Fibroblast of peridontal ligament (primary cell): ENCODE measurements at regions not wholly inside any gene's neighbourhood (a gene's known extent, or its start where the extent isn't known, plus 50 kb on each side); places are given as distances from the start of the nearest gene placed in this dataset.
"Not testable (repeated sequence)": the region's sequence is repeated elsewhere in the genome, so short reads cannot be mapped to it uniquely, and the experiment has no call there.

ENCODE experiments used
- DNase-seq: peaks from one replicate; pipeline ENCODE4 v3.0.0-alpha.2; 2010; ENCODE audit errors: extremely low read depth

GRCh38 chr17:74135391-74136167 is 67.9 kb upstream of the RPL38 start:
- DNase-seq = no peak

- no peak for DNase-seq
Measured at GRCh38 chr17:74137416-74137815, 66.1 kb upstream of the RPL38 start.

DNA sequence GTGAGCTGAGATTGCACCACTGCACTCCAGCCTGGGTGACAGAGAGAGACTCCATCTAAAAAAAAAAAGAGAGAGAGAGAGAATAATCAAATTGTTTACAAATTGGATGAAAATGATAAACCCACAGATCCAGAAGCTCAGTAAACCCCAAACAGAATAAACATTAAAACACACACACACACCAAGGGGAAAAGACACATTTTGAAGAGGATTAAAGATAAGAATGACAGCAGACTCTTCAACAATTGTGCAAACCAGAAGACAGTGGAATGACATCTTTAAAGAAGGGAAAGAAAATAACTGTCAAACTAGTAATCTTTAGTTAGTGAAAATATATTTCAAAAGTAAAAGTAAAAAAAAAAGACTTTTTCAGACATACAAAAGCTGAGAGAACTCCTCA is 64.4 kb upstream of the RPL38 start:
- DNase-seq = no peak

DNA sequence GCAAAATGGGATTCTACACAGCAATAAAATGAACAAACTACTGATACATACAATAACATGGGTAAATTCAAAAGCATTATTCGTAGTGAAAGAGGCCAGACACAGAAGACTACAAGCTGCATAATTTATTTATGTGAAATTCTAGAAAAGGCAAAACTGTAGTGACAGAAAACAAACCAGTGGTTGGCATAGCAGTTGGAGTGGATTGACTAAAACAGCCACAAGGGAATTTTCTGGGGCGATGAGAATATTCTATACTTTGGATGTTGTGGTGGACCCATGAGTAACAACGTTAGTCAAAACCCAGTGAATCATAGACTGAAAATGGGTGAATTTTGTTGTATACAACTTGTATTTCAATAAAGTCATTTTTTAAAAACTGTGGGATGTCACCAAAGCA is 63.2 kb upstream of the RPL38 start:
- DNase-seq = no peak

- no peak for DNase-seq
Measured at GRCh38 chr17:74141612-74142011, 61.9 kb upstream of the RPL38 start.

GRCh38 chr17:74143318-74143717 is 60.2 kb upstream of the RPL38 start:
- DNase-seq = not testable (repeated sequence)

DNA sequence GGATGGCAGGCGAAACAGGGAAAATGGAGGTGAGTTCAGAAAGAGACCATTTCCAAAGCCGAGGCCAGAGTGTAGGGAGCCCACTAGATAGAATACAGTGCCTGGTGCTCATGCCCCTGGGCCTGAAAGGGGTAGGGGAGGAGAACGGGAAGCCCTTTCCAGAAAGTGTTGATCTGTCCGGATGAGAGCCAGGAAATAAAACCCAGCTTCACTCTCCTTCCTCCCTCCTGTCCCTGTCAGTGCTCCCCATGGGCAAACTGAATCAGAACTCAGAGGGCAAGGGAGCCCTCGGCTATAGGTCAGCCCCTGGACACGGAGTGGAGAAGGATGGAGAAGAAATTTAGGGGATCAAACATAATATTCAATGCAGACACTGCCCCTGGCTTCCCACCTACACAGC is 57.7 kb upstream of the RPL38 start:
- DNase-seq = no peak

GRCh38 chr17:74146196-74146595 is 57.3 kb upstream of the RPL38 start:
- DNase-seq = no peak

GRCh38 chr17:74147056-74147835 is 56.2 kb upstream of the RPL38 start:
- no peak for DNase-seq

DNA sequence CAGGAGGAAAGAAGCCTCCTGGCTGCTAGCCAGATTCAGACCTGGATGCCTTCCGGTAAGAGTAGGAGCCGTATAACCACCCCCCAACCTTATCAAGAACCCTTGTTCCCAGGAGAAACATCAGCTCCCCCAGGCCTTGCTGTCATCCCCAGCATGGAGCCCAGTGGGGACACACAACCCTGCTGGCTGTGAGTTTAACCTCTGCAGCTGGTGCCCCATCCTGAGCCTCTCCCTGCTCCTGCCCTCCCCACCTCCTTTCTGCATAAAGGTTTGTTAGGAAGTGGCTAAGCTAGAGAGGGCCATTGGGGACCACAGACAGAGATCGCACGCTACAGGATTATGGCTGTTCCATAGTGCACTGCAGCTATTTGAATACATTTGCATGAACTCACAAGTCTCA is 55.5 kb upstream of the RPL38 start:
- DNase-seq = no peak

DNA sequence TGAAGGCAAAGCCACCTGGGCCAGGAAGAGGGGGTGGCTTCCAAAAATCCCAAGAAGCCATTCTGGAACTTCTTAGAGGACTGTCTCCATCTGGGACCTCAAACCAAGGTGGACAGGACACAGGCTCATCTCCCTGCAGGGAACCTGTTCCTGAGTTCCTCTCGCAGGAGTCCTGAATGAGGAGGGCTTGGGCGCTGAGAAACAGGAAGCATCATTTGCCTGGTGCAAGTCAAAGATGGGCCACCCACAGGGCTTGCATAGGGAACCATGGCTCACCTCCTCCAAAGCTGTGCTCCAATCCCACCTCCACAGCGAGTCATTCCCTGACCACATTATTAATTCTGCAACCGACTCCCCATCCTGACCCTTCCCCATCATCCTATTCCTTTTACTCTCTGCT is 55.0 kb upstream of the RPL38 start:
- DNase-seq = no peak

DNA sequence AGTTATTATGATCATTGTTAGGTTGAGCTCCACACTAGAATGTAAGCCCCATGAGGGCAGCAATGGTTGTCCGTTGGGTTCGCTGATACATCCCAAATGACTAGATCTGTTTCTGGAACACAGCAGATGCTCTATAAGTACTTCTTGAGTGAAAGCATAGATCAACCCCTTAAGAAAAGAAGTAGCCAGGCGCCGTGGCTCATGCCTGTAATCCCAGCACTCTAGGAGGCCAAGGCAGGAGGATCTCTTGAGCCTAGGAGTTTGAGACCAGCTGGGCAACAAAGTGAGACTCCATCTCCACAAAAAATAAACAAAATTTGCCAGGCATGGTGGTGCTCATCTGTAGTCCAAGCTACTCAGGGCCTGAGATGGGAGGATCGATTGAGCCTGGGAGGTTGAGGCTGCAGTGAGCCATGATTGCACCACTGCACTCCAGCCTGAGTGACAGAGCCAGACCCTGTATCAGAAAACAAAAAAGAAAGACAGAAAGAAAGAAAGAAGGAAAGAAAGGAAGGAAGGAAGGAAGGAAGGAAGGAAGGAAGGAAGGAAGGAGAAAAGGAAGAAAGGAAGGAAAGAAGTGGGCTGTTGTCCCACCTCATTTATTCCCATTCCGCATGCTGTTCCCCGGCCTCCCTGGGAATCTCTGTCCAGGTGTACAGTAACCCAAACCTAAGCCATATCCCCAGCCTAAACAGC is 54.4 kb upstream of the RPL38 start:
- no peak for DNase-seq

DNA sequence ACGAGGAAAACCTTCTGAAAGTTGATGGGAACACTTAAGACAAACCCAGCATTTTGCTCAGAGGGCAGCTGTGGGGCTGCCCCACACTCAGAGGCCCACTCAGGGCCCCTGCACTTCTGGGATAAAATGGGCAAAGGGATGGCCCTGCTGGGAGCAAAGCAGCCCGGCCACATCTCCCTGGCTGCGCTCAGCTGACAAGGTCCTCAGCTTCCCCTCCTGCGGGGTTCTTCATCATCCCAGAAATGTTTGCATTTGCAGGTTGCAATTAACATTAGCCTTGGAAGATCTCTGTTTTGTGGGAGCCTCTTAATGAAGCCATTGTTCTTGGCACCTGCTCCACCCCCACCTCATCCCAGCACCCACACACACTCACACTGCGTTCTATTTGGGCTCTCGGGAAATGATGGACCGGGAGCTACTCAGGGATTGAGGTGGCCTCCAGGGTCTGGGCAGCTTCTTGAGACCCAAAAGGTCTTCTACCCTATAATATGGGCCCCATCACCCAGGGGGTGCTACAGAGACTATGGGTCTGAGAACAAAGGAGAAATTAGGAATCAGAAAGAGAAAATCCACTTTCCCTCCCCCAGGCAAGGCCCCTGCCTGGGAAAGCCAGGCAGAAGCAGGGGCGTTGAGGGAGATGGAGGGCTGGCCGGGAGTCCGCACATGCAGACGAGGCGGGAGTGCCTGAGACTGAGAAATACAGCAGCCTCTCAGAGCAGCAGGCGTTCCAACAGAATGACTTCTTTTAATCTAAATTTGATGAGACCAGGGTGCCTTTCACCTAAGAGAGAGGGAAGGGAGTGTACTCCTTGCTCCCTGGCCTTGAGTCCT is 53.7 kb upstream of the RPL38 start:
- no peak for DNase-seq

GRCh38 chr17:74150428-74151025 is 53.0 kb upstream of the RPL38 start:
- DNase-seq = no peak

GRCh38 chr17:74151551-74152315 is 51.7 kb upstream of the RPL38 start:
- DNase-seq = no peak

GRCh38 chr17:74152591-74153455 is 50.7 kb upstream of the RPL38 start:
- DNase-seq = no peak

DNA sequence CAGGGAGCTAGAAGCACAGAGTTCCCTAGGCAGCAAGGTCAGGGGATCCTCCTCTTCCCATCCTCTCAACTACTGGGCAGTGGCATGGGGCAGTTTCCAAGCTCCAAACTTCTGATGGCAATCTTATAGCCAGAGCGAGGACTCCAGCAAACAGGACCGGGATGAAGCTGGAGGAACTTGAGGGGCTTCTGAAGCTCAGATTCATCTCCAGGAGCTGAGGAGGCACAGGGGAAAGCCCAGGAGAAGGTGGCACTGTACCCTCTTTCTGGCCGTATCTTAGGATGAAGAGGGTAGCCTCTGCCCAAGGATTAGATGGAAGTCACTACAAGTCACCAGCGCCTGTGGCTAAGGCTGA is 50.0 kb upstream of the RPL38 start:
- DNase-seq = no peak
